H1 (cell line): ENCODE measurements at regions not wholly inside any gene's neighbourhood (a gene's known extent, or its start where the extent isn't known, plus 50 kb on each side); places are given as distances from the start of the nearest gene placed in this dataset.

ENCODE experiments used
- CTCF ChIA-PET: fragments of 300-600 bp; sonication (Branson Sonifier 250); formaldehyde crosslinking; loops from one replicate; lab custom pipeline; 2021; ENCODE audit not compliant: partially characterized antibody; lab: Charles Lee
- POLR2A ChIA-PET: fragments of 300-600 bp; sonication (Branson Sonifier 250); formaldehyde crosslinking; loops from one replicate; lab custom pipeline; 2021; ENCODE audit warnings: inconsistent platforms; ENCODE audit not compliant: partially characterized antibody; lab: Charles Lee
- DNase-seq, 2 experiments: peaks; one replicate each; pipeline versions ENCODE4 v3.0.0 to v3.0.0-alpha.2; 2010 to 2022; ENCODE audit warnings: low spot score in 2 of 2, low read depth in 1 of 2, mixed read lengths in 1 of 2
- FAIRE-seq: peaks from 2 replicates; lab custom pipeline; 2011; peaks lifted over from hg19 to GRCh38; lab: Jason Lieb, UNC
- H2AFZ ChIP-seq: 2 replicates; pipeline ENCODE4 v1.8.1; 2012; ENCODE audit warnings: low read length, inconsistent platforms
- H2AK5ac ChIP-seq: 2 replicates; pipeline ENCODE4 v1.6.1; 2013; ENCODE audit warnings: low read depth, low read length
- H2BK120ac ChIP-seq: replicated peaks from 2 replicates; pipeline ENCODE3; 2013; ENCODE audit warnings: low read depth, low read length, inconsistent platforms
- H2BK12ac ChIP-seq: 2 replicates; pipeline ENCODE4 v1.6.1; 2013; ENCODE audit warnings: low read depth, low read length
- H2BK15ac ChIP-seq: 2 replicates; pipeline ENCODE4 v1.6.1; 2013; ENCODE audit warnings: low read length
- H2BK20ac ChIP-seq: 2 replicates; pipeline ENCODE4 v1.6.1; 2013; ENCODE audit warnings: low read length
- H2BK5ac ChIP-seq: 2 replicates; pipeline ENCODE4 v1.6.1; 2013; ENCODE audit warnings: low read depth, low read length
- H3K14ac ChIP-seq: 2 replicates; pipeline ENCODE4 v1.6.1; 2013; ENCODE audit warnings: inconsistent platforms; ENCODE audit not compliant: insufficient read length
- H3K18ac ChIP-seq: 2 replicates; pipeline ENCODE4 v1.6.1; 2013; ENCODE audit warnings: low read length; ENCODE audit errors: extremely low read depth
- H3K23ac ChIP-seq: 2 replicates; pipeline ENCODE4 v1.6.1; 2013; ENCODE audit warnings: inconsistent platforms; ENCODE audit not compliant: insufficient read length
- H3K23me2 ChIP-seq: 2 replicates; pipeline ENCODE4 v1.6.1; 2013; ENCODE audit warnings: low read depth, low read length
- H3K27ac ChIP-seq: 2 replicates; pipeline ENCODE4 v1.6.1; 2011; ENCODE audit warnings: low read depth, low read length, inconsistent platforms
- H3K27me3 ChIP-seq, 4 experiments: replicated peaks in 1 of 4; 1 replicate in 1 of 4; 2 replicates in 3 of 4; pipeline versions ENCODE4 v1.6.1 to v1.8.1; 2011 to 2013; ENCODE audit warnings: low read length in 3 of 4, mild to moderate bottlenecking in 3 of 4, inconsistent platforms in 2 of 4, mixed read lengths in 2 of 4, moderate library complexity in 1 of 4; ENCODE audit not compliant: control insufficient read depth in 3 of 4, insufficient read depth in 3 of 4; ENCODE audit errors: extremely low read depth in 1 of 4
- H3K36me3 ChIP-seq, 4 experiments: 2 replicates each; pipeline versions ENCODE4 v1.6.1 to v1.8.1; 2011 to 2013; ENCODE audit warnings: mild to moderate bottlenecking in 4 of 4, low read length in 3 of 4, moderate library complexity in 2 of 4, control low read depth in 1 of 4, inconsistent platforms in 1 of 4; ENCODE audit not compliant: insufficient read depth in 4 of 4, control insufficient read depth in 2 of 4
- H3K4ac ChIP-seq: replicated peaks from 2 replicates; pipeline ENCODE3; 2013; ENCODE audit warnings: low read length, low read depth, mixed read lengths, inconsistent platforms; ENCODE audit not compliant: insufficient read length
- H3K4me1 ChIP-seq, 4 experiments: replicated peaks in 1 of 4; 1 replicate in 1 of 4; 2 replicates in 3 of 4; pipeline versions ENCODE4 v1.6.1 to v1.8.1; 2011 to 2013; ENCODE audit warnings: low read length in 3 of 4, inconsistent platforms in 2 of 4, mixed read lengths in 1 of 4; ENCODE audit not compliant: insufficient read depth in 4 of 4, control insufficient read depth in 3 of 4
- H3K4me2 ChIP-seq, 2 experiments: 2 replicates each; pipeline versions ENCODE4 v1.6.1 to v1.8.1; 2011 to 2013; ENCODE audit warnings: low read depth in 2 of 2, low read length in 2 of 2, control low read depth in 1 of 2, inconsistent platforms in 1 of 2, mild to moderate bottlenecking in 1 of 2; ENCODE audit not compliant: insufficient read depth in 1 of 2
- H3K4me3 ChIP-seq, 4 experiments: fragments of 200-600, 300-600 bp in 1 of 4; sonication (generic), shearing (Covaris generic), sonication (Bioruptor Twin) in 1 of 4; 2 replicates each; pipeline versions ENCODE4 v1.5.1 to v1.8.1; 2011 to 2016; ENCODE audit warnings: low read length in 4 of 4, low read depth in 3 of 4, control low read depth in 2 of 4, inconsistent platforms in 2 of 4, mild to moderate bottlenecking in 2 of 4, mixed read lengths in 1 of 4, moderate library complexity in 1 of 4; ENCODE audit not compliant: insufficient read depth in 2 of 4; ENCODE audit errors: extremely low read depth in 1 of 4
- H3K56ac ChIP-seq: replicated peaks from 2 replicates; pipeline ENCODE3; 2013; ENCODE audit warnings: low read depth, mild to moderate bottlenecking, mixed read lengths, low read length, inconsistent platforms; ENCODE audit not compliant: insufficient read length
- H3K79me1 ChIP-seq: 2 replicates; pipeline ENCODE4 v1.6.1; 2013; ENCODE audit warnings: low read depth, low read length, control low read depth
- H3K79me2 ChIP-seq, 2 experiments: 2 replicates each; pipeline versions ENCODE4 v1.6.1 to v1.8.1; 2012 to 2013; ENCODE audit warnings: low read length in 2 of 2, mild to moderate bottlenecking in 2 of 2, inconsistent platforms in 1 of 2; ENCODE audit not compliant: insufficient read depth in 2 of 2, control insufficient read depth in 1 of 2
- H3K9ac ChIP-seq, 4 experiments: replicated peaks in 1 of 4; 1 replicate in 1 of 4; 2 replicates in 3 of 4; pipeline versions ENCODE4 v1.6.1 to v1.8.1; 2011 to 2013; ENCODE audit warnings: low read depth in 3 of 4, low read length in 3 of 4, control low read depth in 2 of 4, mild to moderate bottlenecking in 2 of 4, moderate library complexity in 2 of 4, inconsistent platforms in 1 of 4; ENCODE audit errors: extremely low read depth in 1 of 4
- H3K9me3 ChIP-seq, 2 experiments: 2 replicates each; pipeline versions ENCODE4 v1.6.1 to v1.8.1; 2012 to 2013; ENCODE audit warnings: mild to moderate bottlenecking in 2 of 2, moderate library complexity in 2 of 2, control low read depth in 1 of 2, inconsistent platforms in 1 of 2, low read depth in 1 of 2, low read length in 1 of 2, mixed read lengths in 1 of 2; ENCODE audit not compliant: insufficient read depth in 2 of 2
- H4K20me1 ChIP-seq, 2 experiments: replicated peaks in 1 of 2; 2 replicates each; pipeline versions ENCODE3 to v1.8.1; 2011 to 2013; ENCODE audit warnings: inconsistent platforms in 2 of 2, low read length in 2 of 2, mild to moderate bottlenecking in 1 of 2; ENCODE audit not compliant: insufficient read depth in 2 of 2, control insufficient read depth in 1 of 2
- H4K5ac ChIP-seq: 2 replicates; pipeline ENCODE4 v1.6.1; 2013; ENCODE audit warnings: low read length, low read depth, mixed read lengths, inconsistent platforms; ENCODE audit not compliant: insufficient read length
- H4K8ac ChIP-seq: 2 replicates; pipeline ENCODE4 v1.8.0; 2013; ENCODE audit warnings: mild to moderate bottlenecking, moderate library complexity, low read length, inconsistent platforms; ENCODE audit not compliant: insufficient read depth; ENCODE audit errors: extremely low read depth
- H4K91ac ChIP-seq: replicated peaks from 2 replicates; pipeline ENCODE3; 2013; ENCODE audit warnings: low read length, mixed read lengths, inconsistent platforms; ENCODE audit not compliant: insufficient read length
- ASH2L ChIP-seq: fragments of 200-600, 300-600 bp; sonication (generic); IDR thresholded peaks from one replicate; pipeline ENCODE4 v1.7.1; 2017; ENCODE audit warnings: low read length
- ATF3 ChIP-seq: IDR thresholded peaks from 2 replicates; pipeline ENCODE4 v1.6.1; 2011; ENCODE audit warnings: low read depth, mild to moderate bottlenecking, low read length; ENCODE audit not compliant: insufficient read depth
- BRCA1 ChIP-seq: IDR thresholded peaks from 2 replicates; pipeline ENCODE4 v1.6.1; 2012; ENCODE audit warnings: low read depth, low read length, improper control_type of control experiment
- CBX5 ChIP-seq: fragments of 300-800, 300-1000 bp; sonication (generic); IDR thresholded peaks from 2 replicates; pipeline ENCODE4 v1.7.1; 2016; ENCODE audit warnings: antibody characterized with exemption, low read length, low read depth
- EP300 ChIP-seq, 2 experiments: IDR thresholded peaks; 1 replicate in 1 of 2; 2 replicates in 1 of 2; pipeline ENCODE4 v1.6.1; 2011 to 2012; ENCODE audit warnings: low read depth in 2 of 2, low read length in 2 of 2, mild to moderate bottlenecking in 2 of 2, borderline replicate concordance in 1 of 2, inconsistent platforms in 1 of 2, moderate library complexity in 1 of 2
- EZH2 ChIP-seq: fragments of 200-600 bp; sonication (generic); IDR thresholded peaks from 2 replicates; pipeline ENCODE4 v1.7.1; 2012; ENCODE audit warnings: low read depth, mild to moderate bottlenecking, moderate library complexity, low read length, inconsistent platforms; ENCODE audit not compliant: severe bottlenecking
- HDAC2 ChIP-seq, 2 experiments: fragments of 300-600 bp in 1 of 2; sonication (generic) in 1 of 2; IDR thresholded peaks; 2 replicates each; pipeline ENCODE4 v1.6.1; 2011 to 2012; ENCODE audit warnings: low read depth in 2 of 2, low read length in 2 of 2, mild to moderate bottlenecking in 2 of 2, moderate library complexity in 2 of 2, borderline replicate concordance in 1 of 2, inconsistent platforms in 1 of 2
- KDM1A ChIP-seq: fragments of 200-600, 300-600 bp; sonication (generic); IDR thresholded peaks from 2 replicates; pipeline ENCODE4 v1.7.1; 2016; ENCODE audit warnings: mild to moderate bottlenecking, low read length, borderline replicate concordance
- RAD21 ChIP-seq, 2 experiments: IDR thresholded peaks in 1 of 2; conservative IDR thresholded peaks in 1 of 2; 2 replicates each; pipeline ENCODE4 v1.6.1; 2011; ENCODE audit warnings: low read depth in 2 of 2, low read length in 2 of 2, improper control_type of control experiment in 1 of 2, inconsistent platforms in 1 of 2, mild to moderate bottlenecking in 1 of 2, moderate library complexity in 1 of 2
- RXRA ChIP-seq: IDR thresholded peaks from 2 replicates; pipeline ENCODE4 v1.6.1; 2011; ENCODE audit warnings: low read depth, mild to moderate bottlenecking, low read length, moderate library complexity; ENCODE audit not compliant: insufficient read depth
- SP4 ChIP-seq: IDR thresholded peaks from 2 replicates; pipeline ENCODE4 v1.6.1; 2012; ENCODE audit warnings: low read length, inconsistent platforms
- SRF ChIP-seq: IDR thresholded peaks from 2 replicates; pipeline ENCODE4 v1.6.1; 2011; ENCODE audit warnings: mild to moderate bottlenecking, low read depth, low read length, moderate library complexity
- TBP ChIP-seq: IDR thresholded peaks from 2 replicates; pipeline ENCODE4 v1.6.1; 2011; ENCODE audit warnings: low read depth, low read length, improper control_type of control experiment
- WGBS, 2 experiments: shearing (Covaris generic) in 1 of 2; methylation state at CpG; one replicate each; pipeline versions ENCODE4 v1.1.6 to v1.1.7; 2013 to 2015; ENCODE audit warnings: low lambda C conversion rate in 2 of 2, mixed read lengths in 2 of 2, inconsistent platforms in 1 of 2, low coverage in 1 of 2, missing lambda C conversion rate in 1 of 2; ENCODE audit not compliant: insufficient replicate concordance in 2 of 2, insufficient coverage in 1 of 2, insufficient read length in 1 of 2; ENCODE audit errors: extremely low coverage in 1 of 2, missing lambda C conversion rate in 1 of 2; 5-methylcytosine and 5-hydroxymethylcytosine counted together

GRCh38 chr2:120947327-120947726 is 211.7 kb downstream of the GLI2 start:
- ChIA-PET POLR2A (no interaction called here), CTCF (interaction anchor here (1.1 to 5.7 kb wide), 9 partner anchors 10 to 252 kb away, joined by 3 to 58 read pairs (median 12); no protein-coding TSS in a partner anchor)
- Histone ChIP-seq H3K4me3 (no peak overlapping the region), H3K56ac (no peak overlapping the region), H2BK20ac (no peak overlapping the region), H3K27me3 (no peaks in the 10 kb centered on the region), H3K36me3 (peaks cover 0 to 2% (median 0%) of the 10 kb centered on the region in 4 experiments; a peak in 2 of 8 replicates), H2BK5ac (no peak overlapping the region), H3K79me2 (peaks cover 0 to 13% of the 10 kb centered on the region in 2 experiments; a peak in 1 of 4 replicates), H3K23ac (no peak overlapping the region), H4K8ac (no peak overlapping the region; the same call in 1 of the 2 replicates), H3K4me2 (no peak overlapping the region), H4K5ac (no peak overlapping the region), H2AK5ac (no peak overlapping the region; the same call in 1 of the 2 replicates), H2BK15ac (no peak overlapping the region), H3K4me1 (no peaks in the 10 kb centered on the region; a peak in 1 of 7 replicates), H4K20me1 (peaks cover 19 to 34% of the 10 kb centered on the region in 2 experiments), H2BK120ac (no peak overlapping the region), H2AFZ (no peak overlapping the region), H3K23me2 (no peaks in the 10 kb centered on the region), H3K9me3 (no peaks in the 10 kb centered on the region), H3K79me1 (peaks cover 12% of the 10 kb centered on the region), H3K27ac (no peak overlapping the region), H2BK12ac (no peak overlapping the region), H3K18ac (no peak overlapping the region), H3K9ac (no peak overlapping the region), H4K91ac (no peak overlapping the region), H3K14ac (no peak overlapping the region), H3K4ac (no peak overlapping the region)
- 95% methylated on average over 5 of the region's 5 CpGs; no CpG with 5 or more reads in 1 of the 2 experiments for WGBS, 2 experiments
- DNase-seq (no peak), FAIRE-seq (no peak)
- no peak for TF ChIP-seq SP4
- TF ChIP-seq EZH2 = no peak
- no peak for TF ChIP-seq RAD21 (IDR thresholded peaks at IDR 0.05 in 1 of 2, conservative IDR thresholded peaks at IDR 0.05 in 1 of 2; ENCODE audit: low read depth in 2 of 2, low read length in 2 of 2)
- no peak for TF ChIP-seq TBP
- TF ChIP-seq BRCA1 = no peak
- TF ChIP-seq SRF = no peak
- no peak for TF ChIP-seq RXRA
- TF ChIP-seq CBX5 = no peak
- no peak for TF ChIP-seq ATF3
- no peak for TF ChIP-seq HDAC2 (IDR thresholded peaks at IDR 0.05; ENCODE audit: borderline replicate concordance in 1 of 2, low read depth in 2 of 2, low read length in 2 of 2)
- TF ChIP-seq ASH2L = no peak
- TF ChIP-seq KDM1A = no peak
- no peak for TF ChIP-seq EP300 (IDR thresholded peaks at IDR 0.05; ENCODE audit: borderline replicate concordance in 1 of 2, low read depth in 2 of 2, low read length in 2 of 2)
